AG04449 (cell line): ENCODE measurements at regions not wholly inside any gene's neighbourhood (a gene's known extent, or its start where the extent isn't known, plus 50 kb on each side); places are given as distances from the start of the nearest gene placed in this dataset.
"Not testable (repeated sequence)": the region's sequence is repeated elsewhere in the genome, so short reads cannot be mapped to it uniquely, and the experiment has no call there.

Source experiments
- CTCF ChIA-PET: fragments of 350-600 bp; formaldehyde crosslinking; extraction: SDS; loops from one replicate; lab custom pipeline; 2021; ENCODE audit warnings: antibody characterized with exemption; lab: Yijun Ruan, JAX
- POLR2A ChIA-PET: fragments of 400-600, 350-600 bp; formaldehyde crosslinking; extraction: SDS; loops from one replicate; lab custom pipeline; 2020; ENCODE audit warnings: antibody characterized with exemption, inconsistent platforms; lab: Yijun Ruan, JAX
- DNase-seq: peaks from one replicate; pipeline ENCODE4 v3.0.0-alpha.2; 2010; ENCODE audit warnings: low read depth, low spot score
- H3K4me3 ChIP-seq: 2 replicates; pipeline ENCODE4 v1.5.1; 2011; ENCODE audit warnings: low read depth, mild to moderate bottlenecking, control low read depth, low read length
- CTCF ChIP-seq: IDR thresholded peaks from one replicate; pipeline ENCODE4 v1.5.1; 2011; ENCODE audit warnings: mild to moderate bottlenecking, moderate library complexity, low read length, control low read depth, inconsistent platforms; ENCODE audit not compliant: insufficient read depth; ENCODE audit errors: missing control alignments

- POLR2A ChIA-PET = no interaction called here
Observed at GRCh38 chr10:9853405-9854355, 1164.0 kb upstream of the CELF2 start.

GRCh38 chr10:9855451-9855850 is 1162.2 kb upstream of the CELF2 start:
- CTCF ChIA-PET, POLR2A ChIA-PET, DNase-seq, H3K4me3 ChIP-seq: not testable (repeated sequence)

More at GRCh38 chr10:9853405-9854355, 1164.0 kb upstream of the CELF2 start:
- CTCF ChIA-PET = no interaction called here
- no peak for TF ChIP-seq CTCF
- H3K4me3 ChIP-seq = no peak overlapping the region
- no peak for DNase-seq

GRCh38 chr10:9858816-9859215 is 1158.9 kb upstream of the CELF2 start:
- ChIA-PET POLR2A (no interaction called here), CTCF (no interaction called here)
- no peak overlapping the region for H3K4me3 ChIP-seq
- no peak for TF ChIP-seq CTCF
- no peak for DNase-seq

GRCh38 chr10:9860045-9860444 is 1157.6 kb upstream of the CELF2 start:
- H3K4me3 ChIP-seq = no peak overlapping the region
- no peak for TF ChIP-seq CTCF
- no peak for DNase-seq
- ChIA-PET CTCF (no interaction called here), POLR2A (no interaction called here)

GRCh38 chr10:9863559-9864121 is 1154.0 kb upstream of the CELF2 start:
- POLR2A ChIA-PET = no interaction called here
- TF ChIP-seq CTCF = no peak
- no peak for DNase-seq
- CTCF ChIA-PET = interaction anchor here (1.6 kb wide), 1 partner anchor 255 kb away, joined by 4 read pairs; no protein-coding TSS in a partner anchor
- H3K4me3 ChIP-seq = no peak overlapping the region

- CTCF ChIA-PET = no interaction called here
- no peak for TF ChIP-seq CTCF
- DNase-seq = no peak
- POLR2A ChIA-PET = no interaction called here
- no peak overlapping the region for H3K4me3 ChIP-seq
Observed at GRCh38 chr10:9868499-9868898, 1149.2 kb upstream of the CELF2 start.
